ENCODE measurements at regions not wholly inside any gene's neighbourhood (a gene's known extent, or its start where the extent isn't known, plus 50 kb on each side); places are given as distances from the start of the nearest gene placed in this dataset.

- no peak for ATAC-seq
- H3K27me3 Mint-ChIP-seq (ENCODE audit: low read depth): peaks cover 18% of the 10 kb centered on the region
- DNase-seq: no peak
- H3K9me3 Mint-ChIP-seq (ENCODE audit: insufficient read depth): no peaks in the 10 kb centered on the region
- ChIA-PET CTCF (interaction anchor here (1.0 kb wide), 1 partner anchor 339 kb away, joined by 3 read pairs; no protein-coding TSS in a partner anchor), POLR2A (no interaction called here)
- no peaks in the 10 kb centered on the region for H3K36me3 Mint-ChIP-seq (ENCODE audit: low read depth)
- H3K4me1 Mint-ChIP-seq (ENCODE audit: low read depth): peaks cover 4% of the 10 kb centered on the region
- H3K27ac Mint-ChIP-seq: no peak overlapping the region
- no peak overlapping the region for H3K4me3 Mint-ChIP-seq
These were observed 356.3 kb downstream of the CXCL12 start for GRCh38 chr10:44028384-44029137.

- ChIA-PET CTCF (no interaction called here), POLR2A (no interaction called here)
- no peak for DNase-seq
These were observed 360.4 kb downstream of the CXCL12 start for GRCh38 chr10:44024356-44025116.

DNA sequence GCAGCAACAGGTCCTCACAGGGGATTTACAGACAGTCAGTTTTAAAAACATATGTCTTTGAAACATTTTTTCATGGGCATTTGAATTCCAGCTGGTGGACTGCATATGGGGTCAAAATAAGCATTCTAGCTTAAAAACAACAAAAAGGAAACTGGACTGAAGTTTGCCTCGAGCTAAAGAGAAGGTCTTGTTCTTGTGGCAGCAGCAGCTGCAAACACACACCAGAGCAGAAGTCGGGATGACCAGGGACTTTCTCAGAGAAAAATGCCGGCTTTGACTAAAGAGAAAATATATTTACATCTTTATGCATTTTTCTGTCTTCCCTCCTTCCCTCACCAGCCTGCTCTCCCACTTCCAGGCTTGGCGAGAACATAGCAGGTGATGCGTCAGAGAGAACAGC is 361.4 kb downstream of the CXCL12 start:
- CTCF ChIA-PET: no interaction called here
- DNase-seq (no peak), ATAC-seq (no peak)
- Mint-ChIP-seq H3K27me3 (ENCODE audit: low read depth) (peaks cover 26% of the 10 kb centered on the region), H3K4me1 (ENCODE audit: low read depth) (no peaks in the 10 kb centered on the region), H3K36me3 (ENCODE audit: low read depth) (no peaks in the 10 kb centered on the region), H3K27ac (no peak overlapping the region), H3K4me3 (no peak overlapping the region), H3K9me3 (ENCODE audit: insufficient read depth) (no peaks in the 10 kb centered on the region)
- POLR2A ChIA-PET: no interaction called here

More at GRCh38 chr10:44024356-44025116, 360.4 kb downstream of the CXCL12 start:
- Mint-ChIP-seq H3K4me3 (no peak overlapping the region), H3K27ac (no peak overlapping the region), H3K27me3 (ENCODE audit: low read depth) (peaks cover 24% of the 10 kb centered on the region), H3K36me3 (ENCODE audit: low read depth) (no peaks in the 10 kb centered on the region), H3K9me3 (ENCODE audit: insufficient read depth) (no peaks in the 10 kb centered on the region), H3K4me1 (ENCODE audit: low read depth) (no peaks in the 10 kb centered on the region)
- no peak for ATAC-seq

DNA sequence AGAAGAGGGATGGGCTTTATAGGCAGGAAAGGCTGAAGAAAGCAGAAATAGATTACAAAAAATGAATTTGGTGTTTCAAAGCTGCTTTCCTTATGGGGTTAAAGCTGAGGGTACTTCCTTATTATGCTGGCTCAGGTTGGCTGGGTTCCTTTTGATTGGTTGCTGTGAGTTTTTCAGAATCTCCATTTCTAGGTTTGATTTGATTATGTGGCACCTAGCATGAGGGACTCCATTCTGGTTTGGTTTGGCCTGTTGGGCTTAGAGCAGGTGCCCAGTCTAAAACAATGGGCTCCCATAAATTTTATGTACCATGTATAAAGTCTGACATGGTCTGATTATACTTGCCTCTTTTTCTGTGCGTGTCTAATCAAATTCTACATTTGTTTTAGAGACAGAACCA is 362.7 kb downstream of the CXCL12 start:
- Mint-ChIP-seq H3K4me1 (ENCODE audit: low read depth) (no peaks in the 10 kb centered on the region), H3K27ac (no peak overlapping the region), H3K27me3 (ENCODE audit: low read depth) (peaks cover 26% of the 10 kb centered on the region), H3K4me3 (no peak overlapping the region), H3K9me3 (ENCODE audit: insufficient read depth) (no peaks in the 10 kb centered on the region), H3K36me3 (ENCODE audit: low read depth) (no peaks in the 10 kb centered on the region)
- CTCF ChIA-PET: no interaction called here
- ATAC-seq: no peak
- DNase-seq: peak; percentile 4
- POLR2A ChIA-PET: no interaction called here

DNA sequence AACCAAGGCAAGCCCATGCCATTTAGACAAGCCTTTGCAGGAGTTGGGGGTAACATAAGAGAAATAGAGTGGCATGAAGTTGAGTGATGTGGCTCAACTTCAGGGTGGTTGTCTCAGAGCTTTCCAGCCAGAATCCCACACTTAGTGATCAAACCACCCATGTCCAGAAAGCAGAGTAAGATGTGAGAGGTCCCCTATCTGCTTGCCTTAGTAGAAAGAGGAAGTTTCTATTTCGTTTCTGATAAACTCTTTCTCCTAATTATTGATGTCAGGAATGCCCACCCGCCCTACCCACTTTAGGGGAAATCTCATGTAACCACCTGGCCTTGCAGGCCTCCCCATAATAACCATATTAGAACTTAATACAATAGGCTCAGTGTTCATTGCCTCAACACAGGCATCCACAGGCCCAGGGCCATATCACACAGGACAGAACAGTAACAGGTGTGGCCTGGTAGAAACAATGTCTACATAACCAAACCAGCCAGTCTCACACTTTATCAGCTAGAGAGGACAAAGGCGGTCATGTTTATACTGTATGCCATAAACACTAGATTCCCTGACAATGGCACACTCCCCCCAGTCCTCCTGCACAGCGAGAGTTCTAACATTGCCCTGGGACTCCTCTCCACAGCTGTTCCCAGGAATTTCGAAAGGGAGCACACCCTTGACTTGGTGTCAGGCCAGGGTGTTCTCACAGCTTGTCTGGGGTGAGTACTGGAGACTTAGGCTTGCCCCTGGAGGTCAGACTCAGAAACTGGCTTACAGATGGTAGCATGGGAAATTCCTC is 364.4 kb downstream of the CXCL12 start:
- CTCF ChIA-PET: no interaction called here
- POLR2A ChIA-PET: no interaction called here
- no peak overlapping the region for H3K4me3 Mint-ChIP-seq
- H3K27me3 Mint-ChIP-seq (ENCODE audit: low read depth): peaks cover 22% of the 10 kb centered on the region
- ATAC-seq: no peak
- no peaks in the 10 kb centered on the region for H3K4me1 Mint-ChIP-seq (ENCODE audit: low read depth)
- DNase-seq: no peak
- no peaks in the 10 kb centered on the region for H3K36me3 Mint-ChIP-seq (ENCODE audit: low read depth)
- no peaks in the 10 kb centered on the region for H3K9me3 Mint-ChIP-seq (ENCODE audit: insufficient read depth)
- no peak overlapping the region for H3K27ac Mint-ChIP-seq

DNA sequence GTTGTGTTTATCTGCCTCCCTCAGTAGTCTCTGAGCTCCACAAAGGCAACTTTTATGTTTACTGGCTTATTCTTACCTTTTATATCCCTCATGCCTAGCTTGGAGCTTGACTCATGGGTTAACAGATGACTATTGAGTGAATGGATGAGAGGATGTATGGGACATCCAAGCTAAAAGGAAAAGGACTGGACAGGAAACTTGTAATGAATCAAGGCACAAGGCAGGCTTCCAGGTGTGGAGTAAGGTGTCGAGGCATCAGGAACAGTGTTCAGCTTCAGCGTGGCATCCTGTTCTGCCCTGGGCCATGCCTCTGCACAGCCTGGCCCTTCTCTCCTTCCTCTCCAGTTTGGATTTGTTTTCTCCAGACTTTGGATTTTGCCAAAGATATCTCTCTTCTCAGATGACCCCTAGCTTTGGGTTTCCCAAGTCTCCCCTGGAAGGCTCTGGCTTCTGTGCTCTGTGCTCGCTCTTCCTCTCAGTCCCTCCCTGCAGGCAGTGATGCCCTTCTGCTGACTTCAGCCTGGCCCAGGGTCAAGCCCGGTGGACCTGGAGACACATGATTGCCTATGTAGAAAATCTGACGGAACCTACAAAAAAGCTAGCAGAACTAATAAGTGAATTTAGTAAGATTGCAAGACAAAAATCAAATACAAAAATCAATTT is 367.3 kb downstream of the CXCL12 start:
- POLR2A ChIA-PET: no interaction called here
- no peaks in the 10 kb centered on the region for H3K4me1 Mint-ChIP-seq (ENCODE audit: low read depth)
- H3K27me3 Mint-ChIP-seq (ENCODE audit: low read depth): peaks cover 15% of the 10 kb centered on the region
- no peaks in the 10 kb centered on the region for H3K36me3 Mint-ChIP-seq (ENCODE audit: low read depth)
- ATAC-seq (no peak), DNase-seq (no peak)
- H3K27ac Mint-ChIP-seq: no peak overlapping the region
- CTCF ChIA-PET: interaction anchor here (0.6 kb wide), 1 partner anchor 12 kb away, joined by 3 read pairs; no protein-coding TSS in a partner anchor
- no peaks in the 10 kb centered on the region for H3K9me3 Mint-ChIP-seq (ENCODE audit: insufficient read depth)
- no peak overlapping the region for H3K4me3 Mint-ChIP-seq

DNA sequence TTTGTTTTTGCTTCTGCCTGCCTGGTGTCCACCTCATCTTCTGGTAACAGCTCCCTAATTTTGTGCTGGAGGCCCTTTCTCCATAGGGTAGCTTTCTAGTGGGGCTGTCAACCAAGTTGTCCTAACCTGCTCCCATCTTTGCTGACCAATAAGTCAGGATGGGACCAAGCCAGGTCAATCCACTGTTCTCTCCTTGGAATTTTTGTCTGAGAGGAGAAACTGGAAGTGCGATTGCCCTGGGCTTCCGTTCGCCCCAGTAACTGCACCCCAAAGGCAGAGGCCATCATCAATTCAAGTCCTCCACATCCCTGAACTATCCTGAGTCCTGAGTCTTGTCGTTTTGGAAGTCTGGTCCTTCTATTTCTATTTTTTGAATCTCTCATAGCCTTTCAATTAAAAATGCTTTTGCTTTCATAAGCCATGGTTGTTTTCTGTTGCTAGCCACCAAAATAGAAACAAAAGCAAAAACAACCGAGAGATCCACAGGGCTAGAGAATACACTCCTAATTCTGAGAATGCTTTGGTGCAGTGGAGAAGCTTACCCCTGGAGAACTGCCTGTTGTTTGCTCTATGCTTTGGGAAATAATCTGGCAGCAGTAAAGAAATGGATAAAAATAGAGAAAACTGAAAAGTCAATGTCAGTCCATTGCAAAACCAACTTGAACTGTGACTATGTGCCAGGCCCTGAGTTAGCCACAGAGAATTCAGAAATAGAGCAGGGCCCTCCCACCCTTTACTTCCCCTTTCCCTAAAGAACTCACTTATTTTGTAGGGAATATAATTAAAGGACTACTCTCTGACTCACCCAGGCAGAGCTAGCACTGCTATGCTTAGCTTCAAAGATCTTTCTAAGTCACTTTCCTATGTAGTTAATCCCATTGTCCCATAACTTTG is 368.1 kb downstream of the CXCL12 start:
- ATAC-seq (no peak), DNase-seq (no peak)
- ChIA-PET POLR2A (no interaction called here), CTCF (no interaction called here)
- Mint-ChIP-seq H3K9me3 (ENCODE audit: insufficient read depth) (no peaks in the 10 kb centered on the region), H3K27ac (no peak overlapping the region), H3K4me3 (no peak overlapping the region), H3K27me3 (ENCODE audit: low read depth) (peaks cover 9% of the 10 kb centered on the region), H3K36me3 (ENCODE audit: low read depth) (no peaks in the 10 kb centered on the region), H3K4me1 (ENCODE audit: low read depth) (peaks cover under 1% of the 10 kb centered on the region)

DNA sequence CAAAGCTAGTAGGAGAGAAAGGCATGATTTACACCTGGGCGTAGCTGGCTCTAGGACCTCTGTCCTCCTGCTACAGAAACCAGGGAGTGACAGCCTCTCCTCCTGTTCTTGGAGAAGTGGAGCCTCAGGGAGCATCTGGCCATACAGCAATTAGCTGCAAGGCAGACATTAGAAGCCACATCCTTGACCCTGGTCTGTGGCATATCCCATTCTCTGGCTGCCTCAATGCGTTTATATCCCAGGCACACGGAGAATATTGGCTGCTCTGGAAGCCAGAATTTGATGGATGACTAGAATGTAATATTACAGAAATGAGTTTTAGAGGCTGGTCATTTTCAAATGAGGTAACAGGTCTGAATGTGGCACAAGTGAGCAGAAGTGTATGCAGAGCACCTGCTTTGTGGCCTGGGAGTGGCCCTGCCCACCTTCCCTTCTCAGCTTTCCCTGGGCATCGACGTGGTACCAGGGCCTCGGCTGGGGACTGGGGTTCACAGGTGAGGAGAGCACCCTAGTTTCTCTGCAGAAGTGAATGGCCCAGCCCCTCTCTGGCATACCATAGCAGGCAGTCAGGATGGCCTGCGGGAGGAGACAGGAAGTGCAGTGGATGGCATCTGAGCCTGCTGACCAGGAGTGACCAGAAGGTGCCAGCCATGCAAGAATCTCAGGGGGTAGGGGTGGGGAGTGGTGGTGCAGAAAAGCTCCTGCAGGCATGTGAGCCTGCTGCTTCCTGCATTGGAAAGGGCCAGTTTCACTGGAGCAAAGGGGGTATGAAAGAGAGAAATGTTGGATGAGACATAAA is 367.2 kb upstream of the ZNF32 start:
- CTCF ChIA-PET: no interaction called here
- Mint-ChIP-seq H3K4me1 (ENCODE audit: low read depth) (peaks cover 10% of the 10 kb centered on the region), H3K27me3 (ENCODE audit: low read depth) (peaks cover 9% of the 10 kb centered on the region), H3K36me3 (ENCODE audit: low read depth) (no peaks in the 10 kb centered on the region), H3K4me3 (no peak overlapping the region), H3K27ac (no peak overlapping the region), H3K9me3 (ENCODE audit: insufficient read depth) (no peaks in the 10 kb centered on the region)
- POLR2A ChIA-PET: no interaction called here
- DNase-seq (no peak), ATAC-seq (no peak)

DNA sequence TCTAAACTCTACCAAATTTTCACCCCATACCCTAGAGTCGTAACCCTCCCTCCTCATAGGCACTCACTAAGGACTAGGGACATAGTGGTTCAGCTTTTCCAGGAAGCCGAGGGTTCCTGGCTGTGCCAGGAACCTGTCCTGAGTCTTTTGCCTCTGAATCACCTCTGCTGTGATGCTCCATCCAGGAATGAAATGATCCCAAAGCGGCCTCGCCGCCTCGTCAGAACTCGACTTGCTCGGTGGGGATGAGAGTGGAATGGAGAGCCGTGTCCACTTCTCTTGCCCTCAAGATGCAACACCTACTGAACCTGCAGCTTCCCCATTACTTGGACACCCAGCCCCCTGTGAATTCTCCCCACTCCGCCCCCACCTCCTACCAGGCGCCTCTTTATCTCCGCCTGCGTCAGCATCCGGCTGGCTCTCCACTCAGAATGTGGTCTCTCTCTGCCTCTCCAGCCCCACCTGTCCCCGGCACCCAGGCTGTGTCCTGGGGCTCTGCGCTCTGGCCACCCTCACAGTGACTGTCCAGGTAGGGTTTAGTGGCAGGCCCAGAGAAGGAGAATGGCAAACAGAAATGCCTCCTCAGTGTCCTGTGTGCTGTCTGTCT is 366.1 kb upstream of the ZNF32 start:
- Mint-ChIP-seq H3K4me1 (ENCODE audit: low read depth) (peaks cover 13% of the 10 kb centered on the region), H3K4me3 (no peak overlapping the region), H3K27me3 (ENCODE audit: low read depth) (peaks cover 9% of the 10 kb centered on the region), H3K27ac (no peak overlapping the region), H3K36me3 (ENCODE audit: low read depth) (no peaks in the 10 kb centered on the region), H3K9me3 (ENCODE audit: insufficient read depth) (no peaks in the 10 kb centered on the region)
- ChIA-PET CTCF (interaction anchor here (1.1 kb wide), 1 partner anchor 332 kb away, joined by 3 read pairs; no protein-coding TSS in a partner anchor), POLR2A (no interaction called here)
- no peak for ATAC-seq
- no peak for DNase-seq

- no peaks in the 10 kb centered on the region for H3K9me3 Mint-ChIP-seq (ENCODE audit: insufficient read depth)
- no peak overlapping the region for H3K27ac Mint-ChIP-seq
- H3K4me1 Mint-ChIP-seq (ENCODE audit: low read depth): peaks cover 13% of the 10 kb centered on the region
- ChIA-PET CTCF (interaction anchor here (0.8 to 1.1 kb wide), 2 partner anchors 16 to 331 kb away, joined by 3 read pairs; no protein-coding TSS in a partner anchor), POLR2A (no interaction called here)
- peaks cover 8% of the 10 kb centered on the region for H3K27me3 Mint-ChIP-seq (ENCODE audit: low read depth)
- no peak overlapping the region for H3K4me3 Mint-ChIP-seq
- H3K36me3 Mint-ChIP-seq (ENCODE audit: low read depth): no peaks in the 10 kb centered on the region
- ATAC-seq: no peak
- no peak for DNase-seq
These were observed 365.3 kb upstream of the ZNF32 start for GRCh38 chr10:44013981-44014380.

Measured in activated CD8-positive, alpha-beta T cell treated with anti-CD3 and anti-CD28 coated beads, Interleukin-2, amount 10 ng/mL, durations not matched to agents 7 days and 5 days (primary cell).